GM23338 (cell line): ENCODE measurements at regions not wholly inside any gene's neighbourhood (a gene's known extent, or its start where the extent isn't known, plus 50 kb on each side); places are given as distances from the start of the nearest gene placed in this dataset.

Source experiments
- ATAC-seq: fragments of 200-7000 bp; cut with Tn5 transposase; 3 replicates; pipeline ENCODE4 v1.9.1; 2020
- DNase-seq: peaks from one replicate; pipeline ENCODE4 v3.0.0-alpha.2; 2015; ENCODE audit warnings: low spot score
- H2AFZ ChIP-seq: fragments of 200-600 bp; sonication (generic); 2 replicates; pipeline ENCODE4 v1.8.0; 2016; ENCODE audit warnings: antibody characterized with exemption, mild to moderate bottlenecking, moderate library complexity
- H3F3A ChIP-seq: fragments of 200-600 bp; sonication (generic); replicated peaks from 2 replicates; pipeline ENCODE4 v1.8.0; 2017; ENCODE audit warnings: antibody characterized with exemption, mixed run types, low read depth
- H3K27ac ChIP-seq: fragments of 200-600 bp; sonication (generic); 2 replicates; pipeline ENCODE4 v1.6.1; 2016; ENCODE audit warnings: low read depth
- H3K27me3 ChIP-seq: fragments of 200-600 bp; sonication (generic); 2 replicates; pipeline ENCODE4 v1.8.0; 2016; ENCODE audit warnings: mild to moderate bottlenecking, mixed run types, moderate library complexity; ENCODE audit not compliant: insufficient read depth
- H3K36me3 ChIP-seq: fragments of 200-600 bp; sonication (generic); 2 replicates; pipeline ENCODE4 v1.8.0; 2016; ENCODE audit warnings: mild to moderate bottlenecking; ENCODE audit not compliant: insufficient read depth
- H3K4me1 ChIP-seq: fragments of 200-600 bp; sonication (generic); 2 replicates; pipeline ENCODE4 v1.8.0; 2016; ENCODE audit warnings: mild to moderate bottlenecking, moderate library complexity; ENCODE audit not compliant: insufficient read depth
- H3K4me2 ChIP-seq: fragments of 200-600 bp; sonication (generic); 2 replicates; pipeline ENCODE4 v1.7.1; 2017; ENCODE audit warnings: mixed run types
- H3K4me3 ChIP-seq: fragments of 200-600 bp; sonication (generic); 2 replicates; pipeline ENCODE4 v1.6.1; 2016; ENCODE audit warnings: mixed run types
- H3K79me2 ChIP-seq: fragments of 200-600 bp; sonication (generic); replicated peaks from 2 replicates; pipeline ENCODE4 v1.8.0; 2017; ENCODE audit warnings: mild to moderate bottlenecking; ENCODE audit not compliant: insufficient read depth
- H3K9me2 ChIP-seq: fragments of 200-600 bp; sonication (generic); 2 replicates; pipeline ENCODE4 v1.8.0; 2017; ENCODE audit not compliant: insufficient read depth
- H4K20me1 ChIP-seq: fragments of 200-600 bp; sonication (generic); replicated peaks from 2 replicates; pipeline ENCODE4 v1.8.0; 2017; ENCODE audit warnings: mild to moderate bottlenecking; ENCODE audit not compliant: insufficient read depth
- H3K27ac Mint-ChIP-seq: 2 replicates; pipeline ENCODE4 v1.8.0; 2020; ENCODE audit warnings: inconsistent platforms, mild to moderate bottlenecking, moderate library complexity, mixed read lengths
- H3K27me3 Mint-ChIP-seq: 3 replicates; pipeline ENCODE4 v1.8.0; 2022; ENCODE audit warnings: low read depth, mild to moderate bottlenecking, moderate library complexity, mixed read lengths, inconsistent platforms; ENCODE audit not compliant: insufficient read depth, poor library complexity
- H3K36me3 Mint-ChIP-seq: 3 replicates; pipeline ENCODE4 v1.8.0; 2021; ENCODE audit warnings: low read depth, mild to moderate bottlenecking, inconsistent platforms, moderate library complexity, mixed read lengths
- H3K4me1 Mint-ChIP-seq: 3 replicates; pipeline ENCODE4 v1.8.0; 2020; ENCODE audit warnings: mild to moderate bottlenecking, inconsistent platforms, mixed read lengths
- H3K4me3 Mint-ChIP-seq: 3 replicates; pipeline ENCODE4 v1.8.0; 2021; ENCODE audit warnings: moderate library complexity, mild to moderate bottlenecking, inconsistent platforms, mixed read lengths
- H3K9me3 Mint-ChIP-seq: 3 replicates; pipeline ENCODE4 v1.8.0; 2020; ENCODE audit warnings: moderate library complexity, mild to moderate bottlenecking, inconsistent platforms, mixed read lengths
- CREB1 ChIP-seq: fragments of 250-450 bp; sonication (Bioruptor Pico); IDR thresholded peaks from 2 replicates; pipeline ENCODE4 v1.5.0; 2020; ENCODE audit warnings: low read depth, mild to moderate bottlenecking, moderate library complexity
- EZH2phosphoT487 ChIP-seq: fragments of 200-600 bp; sonication (generic); IDR thresholded peaks from one replicate; pipeline ENCODE4 v1.8.1; 2018; ENCODE audit warnings: antibody characterized with exemption; ENCODE audit not compliant: unreplicated experiment
- NANOG ChIP-seq: IDR thresholded peaks from 2 replicates; pipeline ENCODE4 v1.6.1; 2016; ENCODE audit warnings: antibody characterized with exemption, borderline replicate concordance
- POLR2AphosphoS5 ChIP-seq: IDR thresholded peaks from 2 replicates; pipeline ENCODE4 v1.6.1; 2016; ENCODE audit warnings: antibody characterized with exemption, low read depth
- REST ChIP-seq: IDR thresholded peaks from one replicate; pipeline ENCODE4 v1.6.1; 2018; ENCODE audit warnings: antibody characterized with exemption; ENCODE audit not compliant: unreplicated experiment
- ZNF331 ChIP-seq: fragments of 250-450 bp; sonication (Bioruptor Pico); IDR thresholded peaks from 2 replicates; pipeline ENCODE4 v1.5.0; 2020; ENCODE audit warnings: low read depth, mild to moderate bottlenecking, moderate library complexity
- TF ChIP-seq, protein P1 (sequence below): IDR thresholded peaks from 2 replicates; pipeline ENCODE4 v1.6.1; 2016; ENCODE audit warnings: antibody characterized with exemption
- TF ChIP-seq, protein P2 (sequence below), 2 experiments: fragments of 200-600 bp in 1 of 2; sonication (generic) in 1 of 2; conservative IDR thresholded peaks; 2 replicates each; pipeline versions ENCODE4 v1.5.1 to v1.6.1; 2016 to 2017; ENCODE audit warnings: antibody characterized with exemption in 2 of 2, low read depth in 2 of 2, mild to moderate bottlenecking in 2 of 2, moderate library complexity in 1 of 2
- TF ChIP-seq, protein P3 (sequence below): fragments of 250-450 bp; sonication (Bioruptor Pico); IDR thresholded peaks from 2 replicates; pipeline ENCODE4 v1.5.0; 2020; ENCODE audit warnings: mild to moderate bottlenecking, moderate library complexity

DNA sequence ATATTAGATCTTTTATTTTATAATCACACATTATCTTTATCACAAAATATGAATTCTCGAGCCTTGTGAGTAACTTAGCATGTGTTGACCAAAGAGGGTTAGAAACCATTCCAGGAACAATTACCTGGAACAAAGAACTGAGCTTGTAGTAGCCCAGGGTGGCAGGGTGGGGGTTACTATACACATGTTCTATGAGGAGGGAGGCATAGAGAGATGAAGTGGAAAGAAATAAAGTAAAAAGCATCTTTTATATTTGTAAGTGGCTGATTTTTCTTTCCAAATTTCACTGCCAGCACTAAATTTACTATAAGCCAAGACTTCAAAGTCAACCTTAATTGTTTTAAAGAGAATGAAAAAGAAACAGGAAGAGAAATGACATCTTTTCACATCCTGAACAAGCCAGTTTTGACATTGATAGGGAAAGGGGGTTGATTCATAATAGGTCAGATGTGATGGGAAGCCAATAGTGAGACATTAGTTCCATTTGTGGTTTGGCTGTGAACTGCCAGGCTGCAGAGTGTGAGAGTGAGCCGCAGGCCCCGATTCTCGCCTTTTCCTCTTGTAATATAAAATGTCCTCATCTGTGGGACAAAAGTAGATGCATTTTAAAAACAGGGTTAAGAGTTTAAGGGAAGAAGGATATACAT lies 52.7 kb upstream of the MYB start:
- Histone ChIP-seq H4K20me1 (no peaks in the 10 kb centered on the region), H3K27me3 (no peaks in the 10 kb centered on the region), H2AFZ (peak overlapping the region; percentile 83; the same call in 1 of the 2 replicates), H3K9me2 (peaks cover 19% of the 10 kb centered on the region), H3F3A (no peaks in the 10 kb centered on the region), H3K4me3 (no peak overlapping the region), H3K4me1 (no peaks in the 10 kb centered on the region), H3K27ac (no peak overlapping the region), H3K36me3 (no peaks in the 10 kb centered on the region), H3K4me2 (no peak overlapping the region), H3K79me2 (no peaks in the 10 kb centered on the region)
- ATAC-seq (no peak), DNase-seq (no peak)
- no peaks in the 10 kb centered on the region for H3K36me3 Mint-ChIP-seq
- H3K27me3 Mint-ChIP-seq: peaks cover 5% of the 10 kb centered on the region
- H3K9me3 Mint-ChIP-seq: no peaks in the 10 kb centered on the region
- H3K4me3 Mint-ChIP-seq: no peak overlapping the region
- H3K4me1 Mint-ChIP-seq: peaks cover 8% of the 10 kb centered on the region
- no peak overlapping the region for H3K27ac Mint-ChIP-seq
- no peak for TF ChIP-seq CREB1
- no peak for TF ChIP-seq REST
- no peak for TF ChIP-seq NANOG
- TF ChIP-seq, protein P1, sequence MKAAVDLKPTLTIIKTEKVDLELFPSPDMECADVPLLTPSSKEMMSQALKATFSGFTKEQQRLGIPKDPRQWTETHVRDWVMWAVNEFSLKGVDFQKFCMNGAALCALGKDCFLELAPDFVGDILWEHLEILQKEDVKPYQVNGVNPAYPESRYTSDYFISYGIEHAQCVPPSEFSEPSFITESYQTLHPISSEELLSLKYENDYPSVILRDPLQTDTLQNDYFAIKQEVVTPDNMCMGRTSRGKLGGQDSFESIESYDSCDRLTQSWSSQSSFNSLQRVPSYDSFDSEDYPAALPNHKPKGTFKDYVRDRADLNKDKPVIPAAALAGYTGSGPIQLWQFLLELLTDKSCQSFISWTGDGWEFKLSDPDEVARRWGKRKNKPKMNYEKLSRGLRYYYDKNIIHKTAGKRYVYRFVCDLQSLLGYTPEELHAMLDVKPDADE: no peak
- TF ChIP-seq, protein P2, sequence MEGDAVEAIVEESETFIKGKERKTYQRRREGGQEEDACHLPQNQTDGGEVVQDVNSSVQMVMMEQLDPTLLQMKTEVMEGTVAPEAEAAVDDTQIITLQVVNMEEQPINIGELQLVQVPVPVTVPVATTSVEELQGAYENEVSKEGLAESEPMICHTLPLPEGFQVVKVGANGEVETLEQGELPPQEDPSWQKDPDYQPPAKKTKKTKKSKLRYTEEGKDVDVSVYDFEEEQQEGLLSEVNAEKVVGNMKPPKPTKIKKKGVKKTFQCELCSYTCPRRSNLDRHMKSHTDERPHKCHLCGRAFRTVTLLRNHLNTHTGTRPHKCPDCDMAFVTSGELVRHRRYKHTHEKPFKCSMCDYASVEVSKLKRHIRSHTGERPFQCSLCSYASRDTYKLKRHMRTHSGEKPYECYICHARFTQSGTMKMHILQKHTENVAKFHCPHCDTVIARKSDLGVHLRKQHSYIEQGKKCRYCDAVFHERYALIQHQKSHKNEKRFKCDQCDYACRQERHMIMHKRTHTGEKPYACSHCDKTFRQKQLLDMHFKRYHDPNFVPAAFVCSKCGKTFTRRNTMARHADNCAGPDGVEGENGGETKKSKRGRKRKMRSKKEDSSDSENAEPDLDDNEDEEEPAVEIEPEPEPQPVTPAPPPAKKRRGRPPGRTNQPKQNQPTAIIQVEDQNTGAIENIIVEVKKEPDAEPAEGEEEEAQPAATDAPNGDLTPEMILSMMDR (conservative IDR thresholded peaks at IDR 0.05; ENCODE audit: low read depth in 2 of 2): no peak
- no peak for TF ChIP-seq EZH2phosphoT487
- TF ChIP-seq ZNF331 (CRISPR knock-in tag): no peak
- TF ChIP-seq, protein P3, sequence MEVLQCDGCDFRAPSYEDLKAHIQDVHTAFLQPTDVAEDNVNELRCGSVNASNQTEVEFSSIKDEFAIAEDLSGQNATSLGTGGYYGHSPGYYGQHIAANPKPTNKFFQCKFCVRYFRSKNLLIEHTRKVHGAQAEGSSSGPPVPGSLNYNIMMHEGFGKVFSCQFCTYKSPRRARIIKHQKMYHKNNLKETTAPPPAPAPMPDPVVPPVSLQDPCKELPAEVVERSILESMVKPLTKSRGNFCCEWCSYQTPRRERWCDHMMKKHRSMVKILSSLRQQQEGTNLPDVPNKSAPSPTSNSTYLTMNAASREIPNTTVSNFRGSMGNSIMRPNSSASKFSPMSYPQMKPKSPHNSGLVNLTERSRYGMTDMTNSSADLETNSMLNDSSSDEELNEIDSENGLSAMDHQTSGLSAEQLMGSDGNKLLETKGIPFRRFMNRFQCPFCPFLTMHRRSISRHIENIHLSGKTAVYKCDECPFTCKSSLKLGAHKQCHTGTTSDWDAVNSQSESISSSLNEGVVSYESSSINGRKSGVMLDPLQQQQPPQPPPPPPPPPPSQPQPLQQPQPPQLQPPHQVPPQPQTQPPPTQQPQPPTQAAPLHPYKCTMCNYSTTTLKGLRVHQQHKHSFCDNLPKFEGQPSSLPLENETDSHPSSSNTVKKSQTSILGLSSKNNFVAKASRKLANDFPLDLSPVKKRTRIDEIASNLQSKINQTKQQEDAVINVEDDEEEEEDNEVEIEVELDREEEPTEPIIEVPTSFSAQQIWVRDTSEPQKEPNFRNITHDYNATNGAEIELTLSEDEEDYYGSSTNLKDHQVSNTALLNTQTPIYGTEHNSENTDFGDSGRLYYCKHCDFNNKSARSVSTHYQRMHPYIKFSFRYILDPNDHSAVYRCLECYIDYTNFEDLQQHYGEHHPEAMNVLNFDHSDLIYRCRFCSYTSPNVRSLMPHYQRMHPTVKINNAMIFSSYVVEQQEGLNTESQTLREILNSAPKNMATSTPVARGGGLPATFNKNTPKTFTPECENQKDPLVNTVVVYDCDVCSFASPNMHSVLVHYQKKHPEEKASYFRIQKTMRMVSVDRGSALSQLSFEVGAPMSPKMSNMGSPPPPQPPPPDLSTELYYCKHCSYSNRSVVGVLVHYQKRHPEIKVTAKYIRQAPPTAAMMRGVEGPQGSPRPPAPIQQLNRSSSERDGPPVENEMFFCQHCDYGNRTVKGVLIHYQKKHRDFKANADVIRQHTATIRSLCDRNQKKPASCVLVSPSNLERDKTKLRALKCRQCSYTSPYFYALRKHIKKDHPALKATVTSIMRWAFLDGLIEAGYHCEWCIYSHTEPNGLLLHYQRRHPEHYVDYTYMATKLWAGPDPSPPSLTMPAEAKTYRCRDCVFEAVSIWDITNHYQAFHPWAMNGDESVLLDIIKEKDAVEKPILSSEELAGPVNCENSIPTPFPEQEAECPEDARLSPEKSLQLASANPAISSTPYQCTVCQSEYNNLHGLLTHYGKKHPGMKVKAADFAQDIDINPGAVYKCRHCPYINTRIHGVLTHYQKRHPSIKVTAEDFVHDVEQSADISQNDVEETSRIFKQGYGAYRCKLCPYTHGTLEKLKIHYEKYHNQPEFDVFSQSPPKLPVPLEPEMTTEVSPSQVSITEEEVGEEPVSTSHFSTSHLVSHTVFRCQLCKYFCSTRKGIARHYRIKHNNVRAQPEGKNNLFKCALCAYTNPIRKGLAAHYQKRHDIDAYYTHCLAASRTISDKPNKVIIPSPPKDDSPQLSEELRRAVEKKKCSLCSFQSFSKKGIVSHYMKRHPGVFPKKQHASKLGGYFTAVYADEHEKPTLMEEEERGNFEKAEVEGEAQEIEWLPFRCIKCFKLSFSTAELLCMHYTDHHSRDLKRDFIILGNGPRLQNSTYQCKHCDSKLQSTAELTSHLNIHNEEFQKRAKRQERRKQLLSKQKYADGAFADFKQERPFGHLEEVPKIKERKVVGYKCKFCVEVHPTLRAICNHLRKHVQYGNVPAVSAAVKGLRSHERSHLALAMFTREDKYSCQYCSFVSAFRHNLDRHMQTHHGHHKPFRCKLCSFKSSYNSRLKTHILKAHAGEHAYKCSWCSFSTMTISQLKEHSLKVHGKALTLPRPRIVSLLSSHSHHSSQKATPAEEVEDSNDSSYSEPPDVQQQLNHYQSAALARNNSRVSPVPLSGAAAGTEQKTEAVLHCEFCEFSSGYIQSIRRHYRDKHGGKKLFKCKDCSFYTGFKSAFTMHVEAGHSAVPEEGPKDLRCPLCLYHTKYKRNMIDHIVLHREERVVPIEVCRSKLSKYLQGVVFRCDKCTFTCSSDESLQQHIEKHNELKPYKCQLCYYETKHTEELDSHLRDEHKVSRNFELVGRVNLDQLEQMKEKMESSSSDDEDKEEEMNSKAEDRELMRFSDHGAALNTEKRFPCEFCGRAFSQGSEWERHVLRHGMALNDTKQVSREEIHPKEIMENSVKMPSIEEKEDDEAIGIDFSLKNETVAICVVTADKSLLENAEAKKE: no peak
- no peak for TF ChIP-seq POLR2AphosphoS5
